ENCODE measurements at regions not wholly inside any gene's neighbourhood (a gene's known extent, or its start where the extent isn't known, plus 50 kb on each side); places are given as distances from the start of the nearest gene placed in this dataset.

GRCh38 chr1:178580096-178580495 lies 67.2 kb downstream of the TEX35 start:
- no peaks in the 10 kb centered on the region for H3K9me3 Mint-ChIP-seq
- H3K4me2 ChIP-seq, result no peak overlapping the region
- H3K4me3 ChIP-seq, result no peak overlapping the region
- H3K4me3 Mint-ChIP-seq, result no peak overlapping the region
- no peak for DNase-seq (ENCODE audit: low spot score)
- no peak overlapping the region for H3K9ac ChIP-seq
- no peaks in the 10 kb centered on the region for H3K79me2 ChIP-seq (ENCODE audit: low read depth)
- no peaks in the 10 kb centered on the region for H4K20me1 ChIP-seq (ENCODE audit: low read depth)
- no peaks in the 10 kb centered on the region for H3K36me3 ChIP-seq
- H3K27ac ChIP-seq, result no peak overlapping the region
- no peak for TF ChIP-seq EZH2 (IDR thresholded peaks at IDR 0.05)
- no peak for TF ChIP-seq EZH2phosphoT487 (IDR thresholded peaks at IDR 0.05)
- TF ChIP-seq CTCF (IDR thresholded peaks at IDR 0.05), result no peak
- no peak overlapping the region for H3K27ac Mint-ChIP-seq
- peaks cover 29% of the 10 kb centered on the region for H3K4me1 Mint-ChIP-seq
- peaks cover 6% of the 10 kb centered on the region for H3K27me3 Mint-ChIP-seq (ENCODE audit: insufficient read depth, low read depth)
- H2AFZ ChIP-seq (replicated peaks), result no peak overlapping the region
- H3F3A ChIP-seq (ENCODE audit: low read depth), result peaks cover 27% of the 10 kb centered on the region
- H3K36me3 Mint-ChIP-seq, result no peaks in the 10 kb centered on the region
- H3K9me3 ChIP-seq (ENCODE audit: low read depth), result no peaks in the 10 kb centered on the region
- H3K27me3 ChIP-seq, result no peaks in the 10 kb centered on the region
- peaks cover 42% of the 10 kb centered on the region for H3K4me1 ChIP-seq

- Histone ChIP-seq H3K27me3 (no peaks in the 10 kb centered on the region), H3K79me2 (ENCODE audit: low read depth) (no peaks in the 10 kb centered on the region), H3K4me1 (peaks cover 38% of the 10 kb centered on the region), H4K20me1 (ENCODE audit: low read depth) (no peaks in the 10 kb centered on the region), H3K4me3 (no peak overlapping the region), H3K36me3 (no peaks in the 10 kb centered on the region), H3K9me3 (ENCODE audit: low read depth) (no peaks in the 10 kb centered on the region), H3K9ac (no peak overlapping the region), H3F3A (ENCODE audit: low read depth) (peaks cover 27% of the 10 kb centered on the region), H3K4me2 (peak overlapping the region; percentile 70), H3K27ac (peak overlapping the region; percentile 39), H2AFZ (replicated peaks) (no peak overlapping the region)
- no peak for TF ChIP-seq EZH2 (IDR thresholded peaks at IDR 0.05)
- TF ChIP-seq CTCF (IDR thresholded peaks at IDR 0.05), result no peak
- no peak for TF ChIP-seq EZH2phosphoT487 (IDR thresholded peaks at IDR 0.05)
- H3K9me3 Mint-ChIP-seq, result no peaks in the 10 kb centered on the region
- H3K4me3 Mint-ChIP-seq, result no peak overlapping the region
- H3K4me1 Mint-ChIP-seq, result peaks cover 22% of the 10 kb centered on the region
- no peak for DNase-seq (ENCODE audit: low spot score)
- peaks cover 2% of the 10 kb centered on the region for H3K27me3 Mint-ChIP-seq (ENCODE audit: insufficient read depth, low read depth)
- no peaks in the 10 kb centered on the region for H3K36me3 Mint-ChIP-seq
- H3K27ac Mint-ChIP-seq, result peak overlapping the region; percentile 83
These were observed 68.0 kb downstream of the TEX35 start for GRCh38 chr1:178580876-178581275.

- no peak for TF ChIP-seq EZH2phosphoT487 (IDR thresholded peaks at IDR 0.05)
- peak; percentile 21 for TF ChIP-seq CTCF (IDR thresholded peaks at IDR 0.05)
- Mint-ChIP-seq H3K9me3 (no peaks in the 10 kb centered on the region), H3K27me3 (ENCODE audit: insufficient read depth, low read depth) (peaks cover 2% of the 10 kb centered on the region), H3K36me3 (no peaks in the 10 kb centered on the region), H3K4me3 (peak overlapping the region; percentile 7), H3K27ac (peak overlapping the region; percentile 68), H3K4me1 (peaks cover 19% of the 10 kb centered on the region)
- Histone ChIP-seq H3K27me3 (no peaks in the 10 kb centered on the region), H3F3A (ENCODE audit: low read depth) (peaks cover 27% of the 10 kb centered on the region), H4K20me1 (ENCODE audit: low read depth) (no peaks in the 10 kb centered on the region), H3K4me3 (no peak overlapping the region), H3K4me1 (peaks cover 36% of the 10 kb centered on the region), H2AFZ (replicated peaks) (no peak overlapping the region), H3K79me2 (ENCODE audit: low read depth) (no peaks in the 10 kb centered on the region), H3K27ac (peak overlapping the region; percentile 39), H3K36me3 (no peaks in the 10 kb centered on the region), H3K9me3 (ENCODE audit: low read depth) (no peaks in the 10 kb centered on the region), H3K9ac (no peak overlapping the region), H3K4me2 (peak overlapping the region; percentile 70)
- DNase-seq (ENCODE audit: low spot score), result peak; percentile 91
These were observed 68.7 kb downstream of the TEX35 start for GRCh38 chr1:178581351-178582303.
